22Rv1 (cell line): ENCODE measurements at regions not wholly inside any gene's neighbourhood (a gene's known extent, or its start where the extent isn't known, plus 50 kb on each side); places are given as distances from the start of the nearest gene placed in this dataset.

Source experiments
- CTCF ChIP-seq: fragments of 450-650 bp; IDR thresholded peaks from 2 replicates; pipeline ENCODE4 v1.5.1; 2017; ENCODE audit warnings: mild to moderate bottlenecking
- ZFX ChIP-seq: fragments of 450-650 bp; IDR thresholded peaks from 2 replicates; pipeline ENCODE4 v1.6.1; 2017; ENCODE audit warnings: antibody characterized with exemption, borderline replicate concordance

- TF ChIP-seq CTCF (no peak), ZFX (no peak)
Observed at GRCh38 chr5:107184871-107185270, 485.9 kb downstream of the EFNA5 start.
